Sigmoid colon (tissue), 4 donors: ENCODE measurements at regions not wholly inside any gene's neighbourhood (a gene's known extent, or its start where the extent isn't known, plus 50 kb on each side); places are given as distances from the start of the nearest gene placed in this dataset.

Experiments
- EP300 ChIP-seq, 4 donors: sonication (generic); formaldehyde crosslinking; IDR thresholded peaks; one replicate each; pipeline ENCODE4 v1.6.1; 2017; ENCODE audit warnings: antibody characterized with exemption in 4 of 4
- POLR2A ChIP-seq, 2 donors: fragments of 450-650 bp; IDR thresholded peaks; one replicate each; pipeline ENCODE4 v1.6.1; 2016; ENCODE audit warnings: antibody characterized with exemption in 2 of 2, mild to moderate bottlenecking in 2 of 2, moderate library complexity in 2 of 2
- TF ChIP-seq, protein P1 (sequence below), 4 experiments: fragments of 450-650 bp in 3 of 4; fragments of 200-600 bp in 1 of 4; IDR thresholded peaks; one replicate each; pipeline ENCODE4 v1.5.1; 2016 to 2019; ENCODE audit warnings: antibody characterized with exemption in 4 of 4, mild to moderate bottlenecking in 3 of 4, moderate library complexity in 2 of 4

DNA sequence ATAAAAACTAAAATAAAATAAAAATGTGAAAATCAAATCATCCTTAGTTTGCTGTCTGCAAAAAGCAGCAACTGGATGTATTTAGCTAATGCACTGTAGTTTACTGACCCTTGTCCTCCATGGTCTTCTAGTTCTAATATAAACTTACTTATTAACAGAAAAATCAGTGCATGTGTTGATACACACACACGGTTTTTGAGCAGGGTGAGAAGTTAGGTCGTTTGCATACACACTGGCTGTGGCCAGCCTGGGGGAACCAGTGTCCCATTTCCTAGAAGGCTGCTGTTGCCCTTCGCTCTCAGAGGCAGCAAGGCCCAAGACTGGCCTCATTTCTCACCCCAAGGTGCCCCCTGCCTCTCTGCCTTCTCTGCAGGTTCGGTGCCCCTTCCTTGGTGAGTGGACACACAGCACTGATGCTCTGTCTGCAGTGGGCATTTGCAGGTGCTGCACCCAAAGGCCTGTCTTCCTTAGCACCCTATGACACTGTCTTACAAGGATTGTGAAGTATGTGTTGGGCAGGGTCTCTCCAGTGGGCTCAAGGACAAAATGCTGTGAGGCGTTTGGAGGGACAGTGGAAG, 168.5 kb downstream of the SCP2D1 start:
- TF ChIP-seq, protein P1, sequence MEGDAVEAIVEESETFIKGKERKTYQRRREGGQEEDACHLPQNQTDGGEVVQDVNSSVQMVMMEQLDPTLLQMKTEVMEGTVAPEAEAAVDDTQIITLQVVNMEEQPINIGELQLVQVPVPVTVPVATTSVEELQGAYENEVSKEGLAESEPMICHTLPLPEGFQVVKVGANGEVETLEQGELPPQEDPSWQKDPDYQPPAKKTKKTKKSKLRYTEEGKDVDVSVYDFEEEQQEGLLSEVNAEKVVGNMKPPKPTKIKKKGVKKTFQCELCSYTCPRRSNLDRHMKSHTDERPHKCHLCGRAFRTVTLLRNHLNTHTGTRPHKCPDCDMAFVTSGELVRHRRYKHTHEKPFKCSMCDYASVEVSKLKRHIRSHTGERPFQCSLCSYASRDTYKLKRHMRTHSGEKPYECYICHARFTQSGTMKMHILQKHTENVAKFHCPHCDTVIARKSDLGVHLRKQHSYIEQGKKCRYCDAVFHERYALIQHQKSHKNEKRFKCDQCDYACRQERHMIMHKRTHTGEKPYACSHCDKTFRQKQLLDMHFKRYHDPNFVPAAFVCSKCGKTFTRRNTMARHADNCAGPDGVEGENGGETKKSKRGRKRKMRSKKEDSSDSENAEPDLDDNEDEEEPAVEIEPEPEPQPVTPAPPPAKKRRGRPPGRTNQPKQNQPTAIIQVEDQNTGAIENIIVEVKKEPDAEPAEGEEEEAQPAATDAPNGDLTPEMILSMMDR (IDR thresholded peaks at IDR 0.05) = no peak
- TF ChIP-seq EP300 (IDR thresholded peaks at IDR 0.05) (no peak), POLR2A (IDR thresholded peaks at IDR 0.05) (no peak)
